ENCODE measurements at regions not wholly inside any gene's neighbourhood (a gene's known extent, or its start where the extent isn't known, plus 50 kb on each side); places are given as distances from the start of the nearest gene placed in this dataset.

DNA sequence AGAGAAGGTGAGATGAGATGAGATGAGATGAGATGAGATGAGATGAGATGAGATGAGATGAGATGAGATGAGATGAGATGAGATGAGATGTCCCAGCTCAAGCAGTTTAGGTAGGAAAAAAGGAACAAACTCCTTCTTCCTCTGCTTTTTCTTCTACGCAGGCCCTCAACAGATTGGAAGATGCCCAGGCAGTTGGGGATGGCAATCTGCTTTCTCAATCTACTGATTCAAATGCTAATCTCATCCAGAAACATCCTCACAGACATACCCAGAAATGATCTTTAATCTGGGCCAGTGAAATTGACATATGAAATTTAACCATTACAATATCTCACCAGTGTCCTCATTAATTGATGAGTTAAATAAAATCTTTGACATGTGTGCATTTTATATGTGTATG is 370.3 kb upstream of the SLC7A11 start:
- no peaks in the 10 kb centered on the region for H3K4me1 Mint-ChIP-seq
- H3K9me3 Mint-ChIP-seq (ENCODE audit: low read depth) = no peaks in the 10 kb centered on the region
- CTCF ChIA-PET = no interaction called here
- H3K27ac Mint-ChIP-seq = no peak overlapping the region
- no peaks in the 10 kb centered on the region for H3K36me3 Mint-ChIP-seq
- no peak for DNase-seq
- H3K27me3 Mint-ChIP-seq = no peaks in the 10 kb centered on the region
- ATAC-seq = no peak
- no peak overlapping the region for H3K4me3 Mint-ChIP-seq

GRCh38 chr4:138611721-138612120 is 369.6 kb upstream of the SLC7A11 start:
- Mint-ChIP-seq H3K27ac (no peak overlapping the region), H3K27me3 (no peaks in the 10 kb centered on the region), H3K4me3 (no peak overlapping the region), H3K9me3 (ENCODE audit: low read depth) (no peaks in the 10 kb centered on the region), H3K36me3 (no peaks in the 10 kb centered on the region), H3K4me1 (no peaks in the 10 kb centered on the region)
- DNase-seq (no peak), ATAC-seq (no peak)
- CTCF ChIA-PET = no interaction called here

DNA sequence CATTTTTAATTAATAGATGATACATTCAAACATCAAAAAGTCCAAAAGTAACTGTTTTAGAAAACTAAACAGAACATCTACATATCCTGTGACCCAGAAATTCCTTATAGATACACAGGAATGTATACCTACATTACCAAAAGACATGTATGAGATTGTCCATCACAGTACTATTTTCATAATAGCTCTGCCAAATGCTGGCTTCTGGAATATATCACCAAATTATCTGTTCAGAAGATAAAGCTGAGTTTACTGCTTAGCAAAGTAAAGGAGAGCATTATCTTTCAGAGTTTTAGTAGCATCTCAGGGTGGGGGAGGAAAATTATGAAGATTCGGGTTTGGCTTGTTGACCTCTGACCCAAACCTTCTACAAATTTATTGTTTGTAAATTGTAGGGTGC is 368.9 kb upstream of the SLC7A11 start:
- no peak for ATAC-seq
- H3K9me3 Mint-ChIP-seq (ENCODE audit: low read depth) = no peaks in the 10 kb centered on the region
- H3K36me3 Mint-ChIP-seq = no peaks in the 10 kb centered on the region
- H3K4me1 Mint-ChIP-seq = no peaks in the 10 kb centered on the region
- no peak overlapping the region for H3K4me3 Mint-ChIP-seq
- DNase-seq = no peak
- H3K27ac Mint-ChIP-seq = no peak overlapping the region
- no peaks in the 10 kb centered on the region for H3K27me3 Mint-ChIP-seq
- CTCF ChIA-PET = no interaction called here

DNA sequence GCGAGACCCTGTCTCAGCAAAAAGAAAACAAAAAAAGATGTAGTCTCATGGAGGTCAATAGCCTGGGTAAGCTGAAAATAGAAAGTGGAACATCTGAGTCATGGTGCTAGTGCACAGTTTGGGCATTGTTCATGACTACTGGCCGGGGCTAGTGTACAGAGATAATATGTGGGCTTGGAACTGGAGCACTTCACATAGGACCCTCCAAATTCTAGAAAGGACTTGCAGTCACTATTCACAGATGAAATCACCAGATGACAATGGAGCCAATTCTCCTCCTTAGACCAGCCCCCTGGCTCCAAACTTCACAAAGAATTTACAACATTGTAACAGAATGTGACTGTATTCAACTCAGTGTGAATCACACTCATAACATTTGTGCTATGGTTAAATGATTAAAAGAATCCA is 367.8 kb upstream of the SLC7A11 start:
- H3K9me3 Mint-ChIP-seq (ENCODE audit: low read depth) = no peaks in the 10 kb centered on the region
- no peaks in the 10 kb centered on the region for H3K36me3 Mint-ChIP-seq
- DNase-seq = no peak
- CTCF ChIA-PET = no interaction called here
- no peak overlapping the region for H3K27ac Mint-ChIP-seq
- H3K4me3 Mint-ChIP-seq = no peak overlapping the region
- no peaks in the 10 kb centered on the region for H3K4me1 Mint-ChIP-seq
- H3K27me3 Mint-ChIP-seq = no peaks in the 10 kb centered on the region
- ATAC-seq = no peak

GRCh38 chr4:138604556-138604955 is 362.4 kb upstream of the SLC7A11 start:
- Mint-ChIP-seq H3K36me3 (no peaks in the 10 kb centered on the region), H3K27ac (no peak overlapping the region)

GRCh38 chr4:138602664-138603063 is 360.5 kb upstream of the SLC7A11 start:
- Mint-ChIP-seq H3K9me3 (ENCODE audit: low read depth) (no peaks in the 10 kb centered on the region), H3K4me1 (no peaks in the 10 kb centered on the region), H3K27ac (no peak overlapping the region), H3K36me3 (no peaks in the 10 kb centered on the region), H3K27me3 (no peaks in the 10 kb centered on the region), H3K4me3 (no peak overlapping the region)
- ATAC-seq (no peak), DNase-seq (no peak)
- CTCF ChIA-PET = no interaction called here

More at GRCh38 chr4:138604556-138604955, 362.4 kb upstream of the SLC7A11 start:
- H3K9me3 Mint-ChIP-seq (ENCODE audit: low read depth) = no peaks in the 10 kb centered on the region
- no peak overlapping the region for H3K4me3 Mint-ChIP-seq
- ATAC-seq (no peak), DNase-seq (no peak)
- H3K27me3 Mint-ChIP-seq = no peaks in the 10 kb centered on the region
- CTCF ChIA-PET = no interaction called here
- H3K4me1 Mint-ChIP-seq = no peaks in the 10 kb centered on the region

DNA sequence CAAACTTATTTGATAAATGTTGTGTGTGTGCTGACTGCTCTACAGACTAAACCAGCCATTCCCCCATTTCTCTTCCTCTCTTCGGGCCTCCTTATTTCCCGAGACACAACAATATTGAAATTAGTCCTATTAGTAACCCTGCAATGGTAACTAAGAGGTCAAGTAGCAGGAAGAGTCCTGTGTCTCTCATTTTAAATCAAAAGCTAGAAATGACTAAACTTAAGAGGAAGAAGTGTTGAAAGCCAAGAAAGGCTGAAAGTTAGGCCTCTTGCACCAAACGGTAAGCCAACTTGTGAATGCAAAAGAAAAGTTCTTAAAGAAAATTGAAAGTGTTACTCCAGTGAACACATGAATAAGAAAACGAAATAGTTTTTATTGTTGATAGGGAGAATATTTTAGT is 357.8 kb upstream of the SLC7A11 start:
- Mint-ChIP-seq H3K27me3 (no peaks in the 10 kb centered on the region), H3K36me3 (no peaks in the 10 kb centered on the region), H3K9me3 (ENCODE audit: low read depth) (no peaks in the 10 kb centered on the region), H3K4me1 (no peaks in the 10 kb centered on the region), H3K27ac (no peak overlapping the region), H3K4me3 (no peak overlapping the region)
- CTCF ChIA-PET = no interaction called here
- DNase-seq (no peak), ATAC-seq (no peak)

DNA sequence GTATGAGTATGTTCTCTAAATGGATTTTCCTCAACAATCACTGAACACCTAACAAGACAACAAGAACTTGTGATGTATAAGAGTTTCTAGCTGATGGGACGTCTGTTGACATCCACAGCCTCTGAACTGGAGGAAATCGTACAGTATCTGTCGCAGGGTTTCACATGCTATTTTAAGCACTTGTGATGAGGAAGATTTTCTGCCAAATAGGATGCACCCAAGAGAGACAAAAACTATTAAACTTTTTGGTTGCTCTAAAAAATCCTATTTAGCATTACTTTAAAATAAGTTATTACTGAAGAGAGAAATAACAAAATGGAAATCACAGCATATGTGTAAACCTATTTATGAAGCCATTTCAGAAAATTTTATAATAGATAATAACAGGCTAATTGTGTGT is 356.1 kb upstream of the SLC7A11 start:
- CTCF ChIA-PET = no interaction called here
- Mint-ChIP-seq H3K36me3 (no peaks in the 10 kb centered on the region), H3K4me1 (no peaks in the 10 kb centered on the region), H3K4me3 (no peak overlapping the region), H3K27ac (no peak overlapping the region), H3K9me3 (ENCODE audit: low read depth) (no peaks in the 10 kb centered on the region), H3K27me3 (no peaks in the 10 kb centered on the region)
- ATAC-seq (no peak), DNase-seq (no peak)

DNA sequence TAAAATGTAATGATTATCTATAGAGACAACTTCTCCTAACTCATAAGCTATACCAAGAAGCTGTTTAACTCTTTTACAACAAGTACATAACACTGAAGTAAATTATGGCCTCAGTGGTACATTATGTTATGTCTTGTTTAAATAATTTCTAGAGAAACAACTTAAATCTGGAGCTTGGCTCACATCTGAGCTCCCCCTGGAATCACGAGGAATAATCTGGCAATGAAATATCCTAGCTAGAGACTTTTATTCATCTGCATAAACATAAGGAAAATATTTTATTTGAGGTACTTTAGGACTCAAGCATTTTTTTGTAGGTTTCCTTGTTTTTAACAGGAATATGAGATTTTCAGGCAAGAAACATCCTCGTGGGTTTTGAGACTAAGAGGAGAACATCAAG is 354.7 kb upstream of the SLC7A11 start:
- DNase-seq (no peak), ATAC-seq (no peak)
- Mint-ChIP-seq H3K9me3 (ENCODE audit: low read depth) (no peaks in the 10 kb centered on the region), H3K36me3 (no peaks in the 10 kb centered on the region), H3K4me3 (no peak overlapping the region), H3K27me3 (no peaks in the 10 kb centered on the region), H3K27ac (no peak overlapping the region), H3K4me1 (no peaks in the 10 kb centered on the region)
- CTCF ChIA-PET = no interaction called here

- no peak overlapping the region for H3K27ac Mint-ChIP-seq
- H3K27me3 Mint-ChIP-seq = no peaks in the 10 kb centered on the region
- no peak overlapping the region for H3K4me3 Mint-ChIP-seq
- no peaks in the 10 kb centered on the region for H3K9me3 Mint-ChIP-seq (ENCODE audit: low read depth)
- no peaks in the 10 kb centered on the region for H3K36me3 Mint-ChIP-seq
- DNase-seq (no peak), ATAC-seq (no peak)
- no peaks in the 10 kb centered on the region for H3K4me1 Mint-ChIP-seq
- CTCF ChIA-PET = no interaction called here
Measured at GRCh38 chr4:138595731-138596460, 353.7 kb upstream of the SLC7A11 start.

- ATAC-seq (no peak), DNase-seq (no peak)
- Mint-ChIP-seq H3K27me3 (no peaks in the 10 kb centered on the region), H3K27ac (no peak overlapping the region), H3K36me3 (no peaks in the 10 kb centered on the region), H3K4me1 (no peaks in the 10 kb centered on the region), H3K9me3 (ENCODE audit: low read depth) (no peaks in the 10 kb centered on the region), H3K4me3 (no peak overlapping the region)
- CTCF ChIA-PET = no interaction called here
Measured at GRCh38 chr4:138595171-138595570, 353.0 kb upstream of the SLC7A11 start.

DNA sequence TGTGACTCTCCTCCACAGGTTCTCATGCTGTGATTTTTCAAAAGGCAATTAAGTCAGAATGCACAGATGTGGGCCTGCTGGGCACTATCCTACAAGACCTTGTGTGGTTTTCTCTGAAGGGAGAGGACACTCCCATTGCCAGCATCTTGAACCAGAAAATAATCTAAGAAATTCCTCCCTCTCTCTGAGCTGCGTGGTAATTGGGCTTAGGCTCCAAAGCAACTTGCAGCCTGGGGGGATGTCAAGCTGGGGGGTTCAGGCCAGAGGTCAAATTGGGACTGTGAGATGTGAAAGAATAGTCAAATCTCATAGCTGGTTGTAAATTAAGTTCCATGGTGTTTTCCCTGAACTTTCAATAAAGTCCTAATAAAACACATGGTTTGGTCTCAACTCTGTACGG is 350.6 kb upstream of the SLC7A11 start:
- Mint-ChIP-seq H3K27ac (no peak overlapping the region), H3K4me1 (no peaks in the 10 kb centered on the region), H3K9me3 (ENCODE audit: low read depth) (no peaks in the 10 kb centered on the region), H3K36me3 (no peaks in the 10 kb centered on the region), H3K4me3 (no peak overlapping the region), H3K27me3 (no peaks in the 10 kb centered on the region)
- ATAC-seq (no peak), DNase-seq (no peak)
- CTCF ChIA-PET = no interaction called here

DNA sequence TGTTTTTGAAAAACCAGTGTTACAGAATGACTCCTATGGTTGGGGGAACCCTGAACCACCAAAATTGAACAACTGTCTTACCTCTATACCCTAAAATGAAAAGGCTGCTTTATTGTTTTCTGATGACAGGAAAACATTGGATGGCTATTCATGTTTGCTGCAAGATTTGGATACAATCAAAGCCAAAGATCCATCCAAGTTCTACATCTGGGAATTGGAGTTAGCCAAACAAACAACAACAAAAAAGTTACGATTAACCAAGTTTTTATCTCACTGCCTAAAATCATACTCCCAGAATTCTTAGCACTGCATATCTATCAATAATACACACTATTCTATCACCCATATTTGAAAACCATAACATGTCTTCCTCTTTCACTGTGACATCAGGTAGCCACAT is 349.7 kb upstream of the SLC7A11 start:
- CTCF ChIA-PET = no interaction called here
- Mint-ChIP-seq H3K27me3 (no peaks in the 10 kb centered on the region), H3K9me3 (ENCODE audit: low read depth) (no peaks in the 10 kb centered on the region), H3K36me3 (no peaks in the 10 kb centered on the region), H3K4me3 (no peak overlapping the region), H3K4me1 (no peaks in the 10 kb centered on the region), H3K27ac (no peak overlapping the region)
- ATAC-seq (no peak), DNase-seq (no peak)

DNA sequence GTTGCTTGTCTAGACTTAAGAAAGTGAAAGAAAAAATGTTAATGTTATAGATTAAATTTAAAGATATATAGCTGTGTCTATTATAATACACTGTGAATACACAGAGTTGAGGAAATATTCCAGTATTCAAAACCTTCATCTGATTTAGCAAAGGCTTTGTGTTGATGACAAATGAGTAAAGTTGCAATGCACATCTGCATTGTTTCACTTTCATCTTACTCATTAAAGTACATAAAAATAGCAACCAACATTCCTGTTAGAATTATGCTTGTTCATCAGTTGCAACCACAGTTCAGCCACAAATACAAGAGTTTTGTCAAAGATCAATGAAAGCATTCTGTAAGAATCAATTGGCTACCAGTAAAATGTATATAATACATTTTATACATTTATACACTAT is 346.4 kb upstream of the SLC7A11 start:
- no peak for DNase-seq
- no peaks in the 10 kb centered on the region for H3K9me3 Mint-ChIP-seq (ENCODE audit: low read depth)
- H3K36me3 Mint-ChIP-seq = no peaks in the 10 kb centered on the region
- no peak overlapping the region for H3K27ac Mint-ChIP-seq
- ATAC-seq = no peak
- H3K27me3 Mint-ChIP-seq = no peaks in the 10 kb centered on the region
- H3K4me1 Mint-ChIP-seq = no peaks in the 10 kb centered on the region
- CTCF ChIA-PET = no interaction called here
- H3K4me3 Mint-ChIP-seq = no peak overlapping the region

DNA sequence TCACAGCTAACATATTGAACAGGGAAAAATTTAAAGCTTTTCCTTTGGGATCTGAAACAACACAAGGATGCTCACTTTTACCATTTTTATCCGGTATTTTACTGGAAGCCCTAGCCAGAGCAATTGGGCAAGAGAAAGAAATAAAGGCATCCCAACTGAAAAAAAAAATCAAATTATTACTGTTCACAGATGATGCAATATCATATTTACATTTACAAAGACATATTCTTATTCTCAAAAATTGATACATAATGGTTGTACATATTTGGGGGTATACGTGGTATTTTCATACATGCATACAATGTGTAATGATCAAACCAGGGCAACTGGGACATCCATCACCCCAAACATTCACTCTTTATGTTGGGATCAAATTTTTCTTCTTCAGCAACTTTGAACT is 337.0 kb upstream of the SLC7A11 start:
- H3K4me1 Mint-ChIP-seq = no peaks in the 10 kb centered on the region
- H3K4me3 Mint-ChIP-seq = no peak overlapping the region
- ATAC-seq (no peak), DNase-seq (no peak)
- CTCF ChIA-PET = no interaction called here
- H3K36me3 Mint-ChIP-seq = no peaks in the 10 kb centered on the region
- no peaks in the 10 kb centered on the region for H3K27me3 Mint-ChIP-seq
- H3K27ac Mint-ChIP-seq = no peak overlapping the region
- peaks cover 6% of the 10 kb centered on the region for H3K9me3 Mint-ChIP-seq (ENCODE audit: low read depth)
